ENCODE measurements at regions not wholly inside any gene's neighbourhood (a gene's known extent, or its start where the extent isn't known, plus 50 kb on each side); places are given as distances from the start of the nearest gene placed in this dataset.

GRCh38 chr18:67380867-67381266 is 135.7 kb downstream of the DSEL start:
- no peak for DNase-seq (ENCODE audit: low spot score)

- DNase-seq (ENCODE audit: low spot score): no peak
Observed at GRCh38 chr18:67379981-67380380, 136.5 kb downstream of the DSEL start.

- no peak for DNase-seq (ENCODE audit: low spot score)
Observed at GRCh38 chr18:67376372-67376771, 140.1 kb downstream of the DSEL start.

GRCh38 chr18:67373636-67374035 is 142.9 kb downstream of the DSEL start:
- no peak for DNase-seq (ENCODE audit: low spot score)

- DNase-seq (ENCODE audit: low spot score): no peak
Observed at GRCh38 chr18:67367540-67367939, 149.0 kb downstream of the DSEL start.

GRCh38 chr18:67363694-67364093 is 152.8 kb downstream of the DSEL start:
- no peak for DNase-seq (ENCODE audit: low spot score)

- no peak for DNase-seq (ENCODE audit: low spot score)
Observed at GRCh38 chr18:67362906-67363305, 153.6 kb downstream of the DSEL start.

- DNase-seq (ENCODE audit: low spot score): peak; percentile 86
Observed at GRCh38 chr18:67359873-67360838, 156.4 kb downstream of the DSEL start.

GRCh38 chr18:67358947-67359346 is 157.6 kb downstream of the DSEL start:
- DNase-seq (ENCODE audit: low spot score): no peak

GRCh38 chr18:67354692-67355091 is 161.8 kb downstream of the DSEL start:
- no peak for DNase-seq (ENCODE audit: low spot score)

GRCh38 chr18:67354091-67354490 is 162.4 kb downstream of the DSEL start:
- DNase-seq (ENCODE audit: low spot score): no peak

- no peak for DNase-seq (ENCODE audit: low spot score)
Observed at GRCh38 chr18:67347438-67347837, 169.1 kb downstream of the DSEL start.

GRCh38 chr18:67342159-67342558 is 174.4 kb downstream of the DSEL start:
- no peak for DNase-seq (ENCODE audit: low spot score)

- DNase-seq (ENCODE audit: low spot score): no peak
Observed at GRCh38 chr18:67337696-67338095, 178.8 kb downstream of the DSEL start.

- no peak for DNase-seq (ENCODE audit: low spot score)
Observed at GRCh38 chr18:67331857-67332256, 184.7 kb downstream of the DSEL start.

- no peak for DNase-seq (ENCODE audit: low spot score)
Observed at GRCh38 chr18:67319109-67319508, 197.4 kb downstream of the DSEL start.

GRCh38 chr18:67318651-67319050 is 197.9 kb downstream of the DSEL start:
- DNase-seq (ENCODE audit: low spot score): peak; percentile 17

GRCh38 chr18:67310826-67311225 is 205.7 kb downstream of the DSEL start:
- DNase-seq (ENCODE audit: low spot score): peak; percentile 27

- no peak for DNase-seq (ENCODE audit: low spot score)
Observed at GRCh38 chr18:67308819-67309218, 207.7 kb downstream of the DSEL start.

- no peak for DNase-seq (ENCODE audit: low spot score)
Observed at GRCh38 chr18:67305466-67305865, 211.1 kb downstream of the DSEL start.

GRCh38 chr18:67302043-67302442 is 214.5 kb downstream of the DSEL start:
- DNase-seq (ENCODE audit: low spot score): peak; percentile 4

- no peak for DNase-seq (ENCODE audit: low spot score)
Observed at GRCh38 chr18:67301592-67301991, 214.9 kb downstream of the DSEL start.

- DNase-seq (ENCODE audit: low spot score): no peak
Observed at GRCh38 chr18:67300498-67300897, 216.0 kb downstream of the DSEL start.

GRCh38 chr18:67292814-67293213 is 223.7 kb downstream of the DSEL start:
- no peak for DNase-seq (ENCODE audit: low spot score)

Measured in AG08395 (cell line).